Islet precursor cell (in vitro differentiated cells): ENCODE measurements at regions not wholly inside any gene's neighbourhood (a gene's known extent, or its start where the extent isn't known, plus 50 kb on each side); places are given as distances from the start of the nearest gene placed in this dataset.

ENCODE experiments used
- DNase-seq: peaks from one replicate; pipeline ENCODE4 v3.0.0-alpha.2; 2018

DNA sequence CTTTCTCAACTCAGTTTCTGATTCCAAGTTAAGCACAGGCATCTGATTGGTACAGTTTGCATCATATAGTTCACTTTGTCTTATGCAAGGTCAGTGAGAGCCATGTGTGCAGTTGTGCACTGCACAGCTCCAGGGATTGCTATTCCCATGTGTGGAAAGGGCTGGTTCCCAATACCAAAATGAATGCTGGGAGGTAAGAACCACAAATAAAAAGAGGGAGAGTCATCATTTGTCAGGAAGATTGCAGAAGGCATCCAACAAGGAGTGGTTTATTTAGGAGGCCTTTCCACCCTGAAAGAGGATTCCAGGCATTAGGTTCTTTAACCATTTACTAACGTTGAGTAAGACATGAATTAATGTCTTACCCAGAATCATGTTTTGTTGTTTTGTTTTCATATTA, 141.2 kb upstream of the ST6GAL2 start:
- DNase-seq: no peak

DNA sequence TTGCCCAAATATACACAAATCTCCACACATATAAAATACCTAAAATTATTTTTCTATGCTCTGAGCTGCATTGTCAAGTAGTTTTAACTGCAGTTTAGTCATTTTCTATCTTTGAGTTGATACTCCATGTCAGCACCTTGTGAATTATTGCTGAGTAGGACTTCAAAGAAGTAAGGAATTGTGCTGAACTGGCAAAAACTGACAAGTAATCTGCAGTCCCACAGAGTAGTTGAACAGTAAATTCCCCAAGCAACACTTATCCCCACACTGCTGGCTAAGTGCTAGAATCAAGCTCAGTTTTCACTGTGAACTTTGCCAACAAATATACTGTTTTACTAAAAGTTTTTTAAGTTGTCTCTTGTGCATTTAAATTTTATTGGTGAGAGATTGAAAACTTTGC, 141.8 kb upstream of the ST6GAL2 start:
- no peak for DNase-seq

DNA sequence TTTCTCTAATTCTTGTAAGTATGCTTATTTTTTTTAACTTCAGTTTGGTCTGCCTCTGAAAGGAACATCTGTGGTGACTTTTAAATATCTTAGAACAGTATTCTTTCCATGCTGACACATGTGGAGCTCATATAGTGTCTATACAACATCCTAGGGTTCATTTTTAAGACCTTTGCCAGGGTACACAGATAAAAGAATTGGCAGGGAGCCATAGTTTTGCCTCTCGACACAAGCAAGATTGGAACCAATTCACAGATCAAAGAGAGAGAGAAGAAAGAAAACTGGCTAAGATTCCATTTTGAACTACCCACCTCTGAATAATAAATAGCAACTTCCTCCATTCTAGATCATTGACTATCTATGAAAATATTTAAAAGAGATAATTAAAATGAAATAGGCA, 142.7 kb upstream of the ST6GAL2 start:
- no peak for DNase-seq

DNA sequence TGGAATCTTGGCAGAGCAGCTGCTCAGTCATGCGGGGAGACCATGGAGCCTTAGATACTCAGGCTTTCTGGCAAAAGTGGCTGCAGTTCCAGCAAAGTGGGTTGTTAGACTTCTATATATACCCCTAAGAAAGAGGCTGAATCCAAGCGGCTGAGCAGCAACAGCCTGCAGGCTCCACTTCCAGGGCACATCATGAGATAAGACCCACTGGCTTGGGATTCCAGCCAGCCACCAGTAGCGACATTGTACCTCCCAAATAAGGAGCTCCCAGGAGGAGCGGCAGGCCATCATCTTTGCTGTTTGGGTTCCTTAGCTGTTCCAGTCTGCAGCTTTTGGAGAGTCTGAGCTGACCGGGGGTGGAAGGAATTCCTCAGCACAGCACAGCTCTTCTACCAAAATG, 150.3 kb upstream of the ST6GAL2 start:
- no peak for DNase-seq

DNA sequence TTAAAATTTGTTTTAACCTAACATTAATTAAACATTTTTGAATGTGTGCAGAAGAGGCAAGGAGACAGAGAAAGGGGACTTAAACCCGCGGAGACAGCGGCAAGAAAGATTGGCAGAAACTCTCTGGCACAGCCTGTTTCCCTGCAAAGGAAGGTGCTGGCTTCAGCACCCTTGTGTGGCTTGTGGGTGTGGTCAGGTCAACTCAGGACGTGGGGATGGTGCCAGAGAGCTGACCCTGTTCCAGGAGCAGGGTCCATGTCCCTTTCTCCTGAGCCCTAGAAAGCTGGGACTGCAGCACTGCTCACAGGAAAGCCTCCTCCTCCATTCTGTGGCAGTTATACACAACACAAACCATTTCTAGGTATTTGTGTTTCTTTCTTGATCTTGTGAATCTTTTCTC, 176.2 kb upstream of the ST6GAL2 start:
- DNase-seq: no peak

DNA sequence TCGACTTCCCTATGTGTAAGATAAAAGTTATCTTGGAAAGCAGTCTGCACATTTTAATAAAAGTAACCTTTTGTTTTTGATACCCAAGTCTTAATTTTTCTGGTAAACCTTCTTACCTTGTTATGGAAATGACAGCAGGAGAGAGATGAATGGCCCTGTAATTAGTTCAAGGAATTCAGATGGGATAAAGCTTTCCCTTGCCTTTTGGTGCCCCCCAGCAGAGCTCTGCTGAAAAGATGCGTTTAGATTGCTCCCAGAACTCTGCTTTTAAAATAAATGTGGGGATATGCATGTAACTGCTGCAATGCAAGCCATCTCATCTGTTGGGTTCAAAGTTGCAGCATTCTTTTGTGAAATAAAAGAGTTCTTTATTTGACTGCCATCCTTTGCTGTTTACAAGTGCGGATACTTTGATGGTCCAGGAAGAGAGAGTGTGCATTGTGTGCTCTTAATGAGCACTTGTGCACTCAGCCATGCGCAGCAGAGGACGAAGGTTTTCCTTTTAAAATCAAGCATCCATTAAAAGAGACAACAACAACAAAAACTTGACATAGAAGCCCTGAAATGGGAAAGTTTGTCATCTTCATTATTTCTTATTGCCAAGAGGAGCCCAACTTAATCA, 176.7 kb upstream of the ST6GAL2 start:
- no peak for DNase-seq

DNA sequence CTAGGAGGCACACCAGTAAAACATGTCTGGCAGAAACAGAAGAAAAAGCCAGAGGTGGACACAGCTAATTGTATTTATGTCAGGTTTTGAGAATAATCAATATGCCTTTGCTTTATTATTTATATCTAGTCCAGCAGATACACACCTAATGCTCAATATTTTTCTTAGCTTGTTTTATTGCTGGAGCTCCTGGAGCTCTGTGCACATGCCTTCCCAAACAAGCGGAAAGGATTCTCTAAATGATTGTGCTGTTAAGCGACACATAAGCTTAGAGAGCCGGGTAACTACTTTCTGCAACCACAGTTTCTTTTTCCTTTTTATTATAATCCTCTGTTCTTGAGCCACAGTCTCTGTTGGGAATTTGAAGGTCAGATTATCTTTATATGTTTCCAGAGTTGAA, 177.3 kb upstream of the ST6GAL2 start:
- DNase-seq: no peak

DNA sequence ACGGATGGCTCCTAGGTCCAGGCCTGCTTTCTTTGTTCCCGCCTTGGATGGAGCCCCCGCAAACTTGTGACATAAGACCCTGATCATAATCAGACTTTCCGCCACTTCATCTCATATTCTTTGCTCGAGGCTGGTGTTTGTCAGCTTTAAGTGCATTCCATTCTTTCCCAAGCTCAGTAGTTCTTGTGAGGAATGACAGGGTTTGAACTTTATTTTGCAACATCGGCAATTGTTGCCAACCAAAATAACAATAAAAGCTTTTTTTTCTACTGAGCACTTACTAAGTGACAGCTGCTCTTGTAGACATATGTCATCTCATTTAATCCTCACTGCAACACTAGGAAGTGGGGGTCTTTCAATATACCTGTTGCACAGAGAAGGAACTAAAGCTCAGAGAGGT, 178.8 kb upstream of the ST6GAL2 start:
- DNase-seq: no peak

DNA sequence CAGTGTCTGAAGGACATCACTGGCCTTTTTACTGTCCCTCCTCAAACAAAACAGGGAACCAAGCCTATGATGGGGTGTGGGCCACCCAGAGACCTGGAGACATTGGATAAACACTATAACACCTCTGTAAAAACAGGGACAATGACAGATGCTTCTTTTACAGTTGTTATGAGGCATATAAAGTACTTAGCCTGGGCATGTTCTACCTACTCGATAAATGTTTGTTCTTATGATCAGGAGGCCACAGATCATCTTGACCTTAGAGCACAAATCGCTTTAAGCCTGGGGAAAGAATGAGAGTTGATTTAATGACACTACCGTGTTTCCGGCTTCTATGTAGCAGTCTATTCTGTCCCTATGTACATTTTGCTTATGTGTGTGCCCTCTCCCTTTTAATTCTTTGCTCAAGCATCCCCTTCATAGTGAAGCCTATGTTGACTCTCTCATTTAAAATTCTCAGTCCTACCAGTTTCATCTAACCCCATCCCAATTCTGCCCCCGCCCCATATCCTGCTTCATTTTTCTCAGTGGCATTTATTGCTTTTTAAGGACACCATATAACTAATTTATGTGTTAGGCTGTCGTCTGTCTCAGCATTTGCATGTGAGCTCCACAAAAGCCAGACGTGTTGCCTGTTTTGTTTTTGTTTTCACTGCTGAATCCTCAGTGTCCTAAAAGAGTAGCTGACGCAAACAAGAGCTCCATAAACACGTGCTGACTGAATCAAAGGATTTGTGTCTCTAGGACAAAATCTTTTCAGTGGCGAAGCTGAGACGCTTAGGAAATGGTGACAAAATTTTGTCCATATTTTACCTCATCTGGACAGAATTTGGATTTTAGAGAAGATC, 182.3 kb upstream of the ST6GAL2 start:
- DNase-seq: no peak

DNA sequence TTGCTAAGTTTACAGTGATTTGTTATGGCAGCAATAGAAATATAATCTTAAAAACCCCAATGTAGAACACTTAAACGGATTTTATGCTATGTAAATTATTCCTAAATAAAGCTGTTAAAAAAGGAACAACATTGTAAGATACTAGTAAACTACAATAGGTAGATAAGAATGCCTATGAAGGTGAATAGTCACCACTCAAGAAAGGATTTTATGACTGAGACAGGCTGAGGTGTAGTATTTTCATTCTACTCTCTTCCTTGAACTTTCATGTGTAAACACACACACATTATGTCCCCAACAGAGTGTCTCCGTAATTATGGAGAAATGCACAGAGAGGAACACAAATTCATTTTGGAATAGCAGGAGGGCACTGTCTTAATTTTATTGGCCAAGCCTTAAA, 183.9 kb upstream of the ST6GAL2 start:
- DNase-seq: no peak

DNA sequence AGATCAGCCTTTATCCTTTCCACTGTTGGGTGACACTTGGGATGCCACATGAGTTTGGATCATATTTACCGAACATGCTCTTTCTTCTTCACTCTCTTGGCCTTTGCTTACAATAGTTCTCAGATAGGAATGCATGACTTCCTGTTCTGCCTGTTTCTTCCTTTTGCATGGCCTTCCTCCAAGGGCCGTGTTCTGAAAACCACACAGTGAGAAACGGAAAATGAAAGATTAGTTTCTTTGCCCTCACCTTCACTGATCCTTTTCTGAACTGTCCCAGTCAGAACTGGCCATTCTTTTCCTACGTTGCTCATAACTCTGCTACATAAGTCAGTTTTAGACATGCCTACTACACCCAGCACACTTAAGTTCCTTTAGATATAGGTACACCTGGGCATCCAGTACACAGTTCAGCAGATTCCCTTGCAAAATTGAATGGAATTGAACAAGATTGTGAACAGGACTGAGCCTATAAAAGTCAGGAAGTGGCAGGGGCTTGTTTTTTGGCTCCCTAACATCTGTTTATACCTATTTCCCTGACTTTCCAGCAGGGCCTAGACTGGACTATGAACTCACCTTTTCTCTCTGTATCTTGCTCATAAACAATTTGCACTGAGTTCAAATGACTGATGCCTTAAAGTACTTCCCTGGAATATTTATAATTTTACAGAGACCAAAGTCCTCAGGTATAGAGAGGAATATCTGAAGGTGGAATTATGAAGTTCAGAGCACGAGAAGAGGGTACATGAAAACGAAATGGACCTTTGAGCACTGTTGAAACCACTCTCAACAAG, 186.4 kb upstream of the ST6GAL2 start:
- no peak for DNase-seq

DNA sequence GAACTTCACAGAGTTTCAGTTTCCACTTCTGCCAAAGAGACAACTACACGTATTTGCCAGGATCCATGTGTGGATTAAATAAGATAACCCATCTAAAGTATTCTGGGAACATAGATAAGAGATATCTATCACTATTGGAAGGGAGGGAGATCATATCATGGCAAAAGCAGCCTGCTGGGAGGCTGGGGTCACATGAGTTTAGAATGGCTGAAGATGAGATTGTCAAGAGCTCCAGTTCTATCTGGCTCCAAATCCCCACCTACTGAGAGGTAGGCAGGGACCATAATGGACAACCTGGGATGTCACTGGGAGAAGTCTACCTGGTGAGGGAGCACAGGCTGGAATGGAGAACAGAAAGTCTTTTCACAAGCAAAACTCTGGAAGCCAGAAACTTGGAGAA, 192.6 kb upstream of the ST6GAL2 start:
- no peak for DNase-seq

DNA sequence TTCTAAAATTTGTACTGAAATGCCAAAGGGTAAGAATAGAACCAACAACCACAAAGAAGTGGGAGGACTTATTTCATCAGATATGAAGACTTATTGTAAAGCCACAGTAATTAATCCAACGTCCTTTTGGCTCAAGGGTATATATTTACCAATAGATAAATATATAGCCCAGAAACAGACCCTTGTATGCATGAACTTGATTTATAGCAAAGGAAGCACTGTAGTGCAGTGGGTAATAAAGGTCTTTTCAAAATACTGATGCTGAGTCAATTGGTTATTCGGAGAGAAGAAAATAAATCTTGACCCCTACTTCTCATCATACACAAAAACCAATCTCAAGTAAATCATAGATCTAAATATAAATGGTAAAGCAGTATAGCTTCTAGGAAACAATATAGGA, 200.5 kb upstream of the ST6GAL2 start:
- no peak for DNase-seq

DNA sequence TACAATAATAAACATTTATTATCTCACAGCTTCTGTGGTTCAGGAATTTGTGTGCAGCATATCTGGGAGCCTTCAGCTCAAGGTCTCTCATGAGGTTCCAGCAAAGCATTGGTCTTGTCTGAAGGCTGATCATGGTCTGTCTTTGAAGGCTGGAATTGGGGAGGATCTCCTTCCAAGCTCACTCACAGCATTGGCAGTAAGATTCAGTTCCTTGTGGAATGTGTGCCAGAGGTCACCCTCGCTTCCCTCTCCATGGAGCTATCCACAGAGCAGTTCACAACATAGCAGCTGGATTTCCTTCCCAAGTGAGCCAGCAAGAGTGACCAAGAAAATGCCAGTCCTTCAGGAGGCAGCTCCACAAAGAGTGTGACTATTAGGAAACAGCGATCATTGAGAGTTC, 202.2 kb upstream of the ST6GAL2 start:
- DNase-seq: no peak

DNA sequence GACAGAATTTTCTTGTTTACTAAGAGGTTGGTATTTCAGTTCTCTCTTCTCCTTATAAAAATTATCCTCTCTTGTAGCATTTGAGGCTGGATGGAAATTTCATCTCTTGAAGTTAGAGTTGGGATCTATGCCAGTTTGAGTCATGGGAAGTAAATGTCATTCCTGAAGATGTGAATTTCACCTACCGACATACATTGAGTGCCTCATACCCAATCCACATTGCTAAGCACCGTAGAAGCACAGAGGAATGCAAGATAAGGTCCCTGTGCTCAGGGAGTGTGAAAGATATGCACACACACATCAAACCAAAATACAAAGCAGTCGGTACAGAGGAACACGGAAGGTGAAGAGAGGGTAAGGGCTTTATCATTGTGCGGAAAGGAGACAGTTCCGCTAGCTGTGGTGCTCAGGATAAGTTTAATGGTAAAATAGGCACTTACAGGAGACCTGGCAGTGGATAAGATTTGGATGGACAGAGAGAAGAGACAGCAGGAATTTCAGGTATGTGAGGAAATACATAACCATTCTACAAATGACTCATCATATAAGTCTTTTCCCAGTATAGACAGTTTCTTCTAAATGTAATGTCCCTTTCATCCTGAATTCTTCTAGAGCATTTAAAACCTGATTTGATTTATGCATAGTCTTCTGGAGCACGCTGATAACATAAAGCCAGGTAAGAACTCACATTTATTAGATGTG, 205.3 kb upstream of the ST6GAL2 start:
- peak; percentile 59 for DNase-seq

DNA sequence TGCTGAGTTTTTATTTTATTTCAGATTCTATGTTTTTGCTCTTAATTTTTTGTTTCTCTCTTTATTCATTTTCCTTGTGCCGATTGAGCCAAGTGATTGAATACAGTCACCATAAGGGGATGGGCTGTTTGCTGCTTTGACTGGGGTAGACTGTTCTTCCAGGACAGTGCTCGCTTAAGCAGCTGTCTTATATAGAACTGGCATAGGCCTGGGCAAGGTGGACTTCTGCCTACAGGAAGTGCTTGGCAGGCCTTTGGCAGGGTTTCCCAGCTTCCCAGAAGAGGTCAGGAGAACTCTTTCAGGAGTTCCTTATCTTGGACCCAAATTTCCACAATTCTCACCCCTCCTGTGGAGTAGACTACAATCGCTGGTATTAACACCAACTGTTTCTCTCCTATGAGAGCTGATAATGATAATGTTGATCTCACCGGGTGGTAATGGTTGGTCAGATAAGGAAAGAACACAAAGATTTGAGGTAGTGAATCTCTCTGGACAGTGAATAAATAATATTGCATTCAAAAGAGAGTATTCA, 207.5 kb upstream of the ST6GAL2 start:
- no peak for DNase-seq

DNA sequence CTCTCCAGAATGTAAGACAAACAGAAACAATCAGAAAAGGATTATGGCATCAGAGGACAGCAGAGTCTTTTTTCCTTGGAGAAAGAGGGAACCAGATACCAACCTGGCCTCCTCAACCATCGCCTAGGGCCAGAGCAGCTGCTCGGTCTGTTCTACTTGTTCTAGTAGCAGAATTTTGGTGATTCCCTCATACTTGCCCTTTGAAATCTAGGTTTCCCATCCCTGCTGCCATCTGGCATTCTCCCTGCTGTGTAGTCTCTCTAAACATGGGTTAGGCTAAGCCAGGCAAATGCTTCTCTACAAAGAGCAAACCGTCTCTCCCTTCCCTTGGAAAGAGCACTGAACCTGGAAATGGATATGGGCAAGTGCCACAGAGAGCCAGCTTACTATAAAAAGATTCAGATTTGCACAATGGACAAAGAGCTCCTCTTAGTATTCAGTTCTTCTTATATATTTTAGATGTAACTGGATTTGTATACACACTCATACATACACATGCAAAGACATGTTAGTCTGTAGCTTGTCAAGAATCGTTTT, 208.6 kb upstream of the ST6GAL2 start:
- DNase-seq: no peak

DNA sequence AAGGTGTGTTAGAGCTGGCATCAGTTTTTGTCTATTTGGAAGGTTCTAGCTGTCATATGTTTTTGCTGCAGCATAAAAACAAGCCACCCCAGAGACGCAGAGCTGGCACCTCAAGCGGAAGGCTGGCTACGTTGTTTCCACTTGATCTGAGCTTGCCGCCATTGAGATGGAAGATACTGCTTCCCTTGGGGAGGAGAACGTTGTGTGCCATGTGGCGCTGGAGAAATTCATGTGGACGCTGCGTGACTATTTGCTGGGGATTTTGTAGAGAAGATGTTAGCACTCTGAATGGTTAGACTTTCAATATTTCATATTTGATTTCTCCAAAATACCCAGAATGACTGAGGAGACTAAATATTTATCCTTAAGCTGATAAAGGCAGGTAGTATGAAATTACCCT, 216.2 kb upstream of the ST6GAL2 start:
- DNase-seq: no peak

DNA sequence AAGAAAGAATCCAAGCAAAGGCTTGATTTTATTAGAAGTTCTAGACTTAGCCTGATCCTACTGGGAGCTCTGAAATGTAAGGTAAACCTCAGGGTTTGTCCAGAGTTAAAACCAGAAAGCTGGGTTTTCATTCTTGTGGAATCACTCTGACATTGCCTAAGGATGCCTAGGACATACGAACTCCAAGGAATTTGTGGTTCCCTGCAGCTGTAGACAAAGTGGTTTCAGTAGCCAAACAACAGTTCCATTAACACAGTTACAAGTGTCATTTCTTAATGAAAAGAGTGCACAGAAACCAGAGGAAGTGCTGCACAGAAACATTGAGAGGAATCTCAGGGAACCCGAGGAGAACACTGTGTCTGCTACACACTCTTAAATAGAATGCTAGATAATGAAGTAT, 221.4 kb upstream of the ST6GAL2 start:
- DNase-seq: no peak

DNA sequence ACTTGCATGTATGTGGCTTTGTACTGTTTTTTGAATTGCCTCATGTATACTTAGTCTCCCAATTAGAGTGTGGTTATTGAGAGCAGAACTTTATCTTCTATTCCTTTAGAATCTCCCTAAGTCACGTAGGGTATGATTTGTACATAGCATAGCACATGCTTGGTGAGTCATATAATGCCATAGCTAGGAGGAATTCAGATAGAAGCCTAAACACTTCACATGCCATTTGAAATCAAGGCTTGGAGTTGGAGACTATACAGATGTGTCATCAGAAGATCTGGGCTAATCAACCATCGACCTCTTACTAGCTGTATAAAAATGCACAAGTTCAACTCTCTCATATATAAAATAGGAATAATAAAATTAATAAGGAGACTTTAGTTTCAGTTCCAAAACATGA, 222.6 kb upstream of the ST6GAL2 start:
- DNase-seq: no peak

DNA sequence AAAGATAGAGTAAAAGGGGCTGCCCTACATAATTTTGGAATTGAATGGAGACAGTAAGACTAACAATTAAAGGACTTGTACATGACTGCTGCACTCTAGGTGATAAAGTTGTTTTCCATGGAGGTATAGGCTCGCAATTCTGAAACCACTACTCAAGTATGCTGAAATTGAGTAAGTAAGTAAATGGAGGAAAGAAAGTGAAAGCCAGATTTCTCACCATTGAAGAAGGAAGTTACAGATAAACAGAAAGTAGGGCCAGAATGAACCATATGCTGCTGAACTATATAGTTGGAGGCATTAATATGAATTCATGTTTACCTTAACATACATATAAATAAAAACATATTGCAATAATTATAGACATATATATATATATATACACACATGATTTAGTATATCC, 225.7 kb upstream of the ST6GAL2 start:
- DNase-seq: no peak

DNA sequence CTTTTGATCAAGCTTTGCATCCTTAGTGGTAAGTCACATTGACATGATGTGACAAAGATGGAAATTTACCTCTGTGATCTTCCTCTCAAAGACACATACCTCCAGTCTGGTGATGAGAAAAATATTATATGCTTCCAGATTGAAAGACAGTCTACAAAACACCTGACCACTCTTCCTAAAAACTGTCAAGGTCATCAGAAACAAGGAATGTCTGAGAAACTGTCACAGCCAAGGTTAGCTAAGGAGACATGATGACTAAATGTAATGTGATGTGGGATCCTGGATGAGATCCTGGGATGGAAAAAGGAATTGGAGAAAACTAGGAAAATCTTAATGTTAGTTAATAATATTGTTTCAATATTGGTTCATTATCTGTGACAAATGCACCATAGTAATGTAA, 226.6 kb upstream of the ST6GAL2 start:
- no peak for DNase-seq

DNA sequence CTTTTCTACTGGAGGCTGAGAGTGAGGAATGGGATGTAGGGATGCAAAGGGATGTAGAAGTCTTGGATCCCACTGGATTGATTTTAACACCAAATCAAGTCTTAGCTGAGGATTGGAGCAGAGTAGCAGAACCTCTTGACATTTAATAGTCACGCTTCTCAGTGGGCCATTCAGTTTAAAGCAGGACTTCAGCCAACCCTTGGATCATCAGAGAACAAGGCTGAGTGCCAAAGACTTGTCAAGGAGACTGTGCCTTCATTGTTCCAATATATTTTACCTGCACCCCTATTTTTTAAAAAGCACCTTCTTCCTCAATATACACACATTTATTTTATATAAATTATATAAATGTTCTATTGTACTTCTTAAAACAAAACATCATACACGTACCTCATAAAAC, 242.4 kb upstream of the ST6GAL2 start:
- no peak for DNase-seq
